HEK293 (cell line): ENCODE measurements at regions not wholly inside any gene's neighbourhood (a gene's known extent, or its start where the extent isn't known, plus 50 kb on each side); places are given as distances from the start of the nearest gene placed in this dataset.

Experiments
- CTCF ChIA-PET: fragments of 350-600 bp; formaldehyde crosslinking; extraction: SDS; loops from one replicate; lab custom pipeline; 2021; ENCODE audit warnings: antibody characterized with exemption; lab: Yijun Ruan, JAX
- POLR2A ChIA-PET: fragments of 300-600 bp; formaldehyde crosslinking; extraction: SDS; loops from one replicate; lab custom pipeline; 2020; ENCODE audit warnings: antibody characterized with exemption, inconsistent platforms; lab: Yijun Ruan, JAX
- H3K27ac ChIP-seq: fragments of 200-500 bp; sonication (Bioruptor generic); 2 replicates; pipeline ENCODE4 v1.5.1; 2014; ENCODE audit warnings: low read depth, low read length, control low read depth, inconsistent platforms; ENCODE audit errors: extremely low read depth
- H3K36me3 ChIP-seq, 2 experiments: fragments of 200-500 bp in 1 of 2; sonication (Bioruptor generic) in 1 of 2; 1 replicate in 1 of 2; 2 replicates in 1 of 2; pipeline ENCODE4 v1.5.1; 2014 to 2017; ENCODE audit warnings: inconsistent platforms in 2 of 2, low read length in 2 of 2; ENCODE audit not compliant: control insufficient read depth in 2 of 2, insufficient read depth in 1 of 2
- H3K4me1 ChIP-seq: fragments of 200-500 bp; sonication (Bioruptor generic); 2 replicates; pipeline ENCODE4 v1.5.1; 2014; ENCODE audit warnings: mild to moderate bottlenecking, low read length, inconsistent platforms; ENCODE audit not compliant: control insufficient read depth, insufficient read depth
- H3K4me3 ChIP-seq: 2 replicates; pipeline ENCODE4 v1.5.1; 2011; ENCODE audit warnings: low read depth, mild to moderate bottlenecking, control low read depth, low read length, moderate library complexity
- H3K9me3 ChIP-seq: fragments of 200-500 bp; sonication (Bioruptor generic); 2 replicates; pipeline ENCODE4 v1.5.1; 2014; ENCODE audit warnings: low read depth, low read length, inconsistent platforms; ENCODE audit not compliant: control insufficient read depth, insufficient read depth
- EGR2 ChIP-seq: fragments of 450-650 bp; formaldehyde crosslinking; IDR thresholded peaks from 2 replicates; pipeline ENCODE4 v1.5.1; 2016; ENCODE audit warnings: low read depth, missing biosample characterization, missing genetic modification characterization
- KLF1 ChIP-seq: fragments of 450-650 bp; formaldehyde crosslinking; IDR thresholded peaks from 2 replicates; pipeline ENCODE4 v1.5.1; 2016; ENCODE audit warnings: missing biosample characterization, missing genetic modification characterization
- KLF9 ChIP-seq: fragments of 450-650 bp; formaldehyde crosslinking; IDR thresholded peaks from 2 replicates; pipeline ENCODE4 v1.5.1; 2016; ENCODE audit warnings: missing biosample characterization, missing genetic modification characterization, low read depth
- OSR2 ChIP-seq: fragments of 450-650 bp; formaldehyde crosslinking; IDR thresholded peaks from 2 replicates; pipeline ENCODE4 v1.5.1; 2016; ENCODE audit warnings: missing biosample characterization, missing genetic modification characterization
- TRIM28 ChIP-seq: IDR thresholded peaks from 2 replicates; pipeline ENCODE4 v1.6.1; 2011; ENCODE audit warnings: low read length, control low read depth, borderline replicate concordance
- YY2 ChIP-seq: fragments of 450-650 bp; formaldehyde crosslinking; IDR thresholded peaks from 2 replicates; pipeline ENCODE4 v1.5.1; 2016; ENCODE audit warnings: missing biosample characterization, missing genetic modification characterization
- ZBTB10 ChIP-seq: fragments of 450-650 bp; formaldehyde crosslinking; IDR thresholded peaks from 2 replicates; pipeline ENCODE4 v1.5.1; 2016; ENCODE audit warnings: missing biosample characterization, missing genetic modification characterization
- ZNF155 ChIP-seq: fragments of 450-650 bp; formaldehyde crosslinking; IDR thresholded peaks from 2 replicates; pipeline ENCODE4 v1.5.1; 2016; ENCODE audit warnings: missing biosample characterization, missing genetic modification characterization
- ZNF16 ChIP-seq: fragments of 450-650 bp; formaldehyde crosslinking; IDR thresholded peaks from 2 replicates; pipeline ENCODE4 v1.5.1; 2016; ENCODE audit warnings: low read depth, missing biosample characterization, missing genetic modification characterization
- ZNF416 ChIP-seq: fragments of 450-650 bp; formaldehyde crosslinking; IDR thresholded peaks from 2 replicates; pipeline ENCODE4 v1.5.1; 2016; ENCODE audit warnings: missing biosample characterization, missing genetic modification characterization
- ZNF544 ChIP-seq: fragments of 450-650 bp; formaldehyde crosslinking; IDR thresholded peaks from 2 replicates; pipeline ENCODE4 v1.5.0; 2017; ENCODE audit warnings: missing biosample characterization, missing genetic modification characterization
- ZNF560 ChIP-seq: fragments of 450-650 bp; formaldehyde crosslinking; IDR thresholded peaks from 2 replicates; pipeline ENCODE4 v1.5.1; 2017; ENCODE audit warnings: missing biosample characterization, missing genetic modification characterization, borderline replicate concordance
- ZNF580 ChIP-seq: fragments of 450-650 bp; formaldehyde crosslinking; IDR thresholded peaks from 2 replicates; pipeline ENCODE4 v1.5.1; 2016; ENCODE audit warnings: missing biosample characterization, missing genetic modification characterization
- ZNF776 ChIP-seq: fragments of 450-650 bp; formaldehyde crosslinking; IDR thresholded peaks from 2 replicates; pipeline ENCODE4 v1.5.0; 2017; ENCODE audit warnings: missing biosample characterization, missing genetic modification characterization, borderline replicate concordance
- ZNF830 ChIP-seq: fragments of 450-650 bp; IDR thresholded peaks from 2 replicates; pipeline ENCODE4 v1.5.0; 2018; ENCODE audit warnings: missing biosample characterization, missing genetic modification characterization, low read depth, mild to moderate bottlenecking, moderate library complexity
- ZXDB ChIP-seq: fragments of 450-650 bp; formaldehyde crosslinking; IDR thresholded peaks from 2 replicates; pipeline ENCODE4 v1.5.1; 2016; ENCODE audit warnings: missing biosample characterization, missing genetic modification characterization
- TF ChIP-seq, protein P1 (sequence below): fragments of 450-650 bp; formaldehyde crosslinking; IDR thresholded peaks from 2 replicates; pipeline ENCODE4; 2016; ENCODE audit warnings: missing biosample characterization, missing genetic modification characterization
- TF ChIP-seq, protein P2 (sequence below): fragments of 450-650 bp; formaldehyde crosslinking; IDR thresholded peaks from 2 replicates; pipeline ENCODE4 v1.5.1; 2016; ENCODE audit warnings: missing biosample characterization, missing genetic modification characterization

GRCh38 chr18:60905699-60906098 lies 427.5 kb upstream of the CDH20 start:
- Histone ChIP-seq H3K9me3 (no peaks in the 10 kb centered on the region), H3K36me3 (no peaks in the 10 kb centered on the region), H3K4me3 (no peak overlapping the region), H3K4me1 (peaks cover 10% of the 10 kb centered on the region), H3K27ac (no peak overlapping the region)
- TF ChIP-seq KLF1 (tag by site-specific recombination): no peak
- no peak for TF ChIP-seq EGR2 (tag by site-specific recombination)
- no peak for TF ChIP-seq ZNF544 (tag by site-specific recombination)
- TF ChIP-seq KLF9: no peak
- ChIA-PET CTCF (no interaction called here), POLR2A (no interaction called here)

DNA sequence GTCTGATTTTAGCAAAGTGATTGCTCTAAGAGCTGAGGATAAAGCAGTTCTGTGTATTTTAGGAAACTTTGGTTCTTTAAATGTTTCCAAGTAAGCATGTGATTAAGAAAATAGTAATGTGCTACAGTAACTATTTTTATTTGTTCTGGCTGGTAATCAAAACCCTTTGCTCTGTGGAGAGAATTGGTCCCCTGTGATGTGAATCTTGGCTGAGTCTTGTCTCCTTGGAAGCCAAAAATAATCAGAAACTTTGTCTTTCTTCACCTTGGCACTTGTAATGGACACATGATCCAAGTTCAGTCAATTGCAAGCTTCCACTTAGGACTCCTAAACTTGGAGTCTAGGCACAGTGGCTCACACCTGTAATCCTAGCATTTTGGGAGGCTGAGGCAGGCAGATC lies 422.7 kb upstream of the CDH20 start:
- H3K9me3 ChIP-seq: no peaks in the 10 kb centered on the region
- H3K27ac ChIP-seq: no peak overlapping the region
- TF ChIP-seq ZNF416 (no peak), TRIM28 (no peak), OSR2 (no peak), ZBTB10 (no peak), ZNF830 (no peak), ZNF155 (no peak), YY2 (tag by site-specific recombination) (no peak), ZNF580 (no peak), ZNF560 (tag by site-specific recombination) (no peak)
- TF ChIP-seq, protein P1, sequence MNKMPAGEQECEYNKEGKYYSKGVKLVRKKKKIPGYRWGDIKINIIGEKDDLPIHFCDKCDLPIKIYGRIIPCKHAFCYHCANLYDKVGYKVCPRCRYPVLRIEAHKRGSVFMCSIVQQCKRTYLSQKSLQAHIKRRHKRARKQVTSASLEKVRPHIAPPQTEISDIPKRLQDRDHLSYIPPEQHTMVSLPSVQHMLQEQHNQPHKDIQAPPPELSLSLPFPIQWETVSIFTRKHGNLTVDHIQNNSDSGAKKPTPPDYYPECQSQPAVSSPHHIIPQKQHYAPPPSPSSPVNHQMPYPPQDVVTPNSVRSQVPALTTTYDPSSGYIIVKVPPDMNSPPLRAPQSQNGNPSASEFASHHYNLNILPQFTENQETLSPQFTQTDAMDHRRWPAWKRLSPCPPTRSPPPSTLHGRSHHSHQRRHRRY (tag by site-specific recombination): no peak
- TF ChIP-seq, protein P2, sequence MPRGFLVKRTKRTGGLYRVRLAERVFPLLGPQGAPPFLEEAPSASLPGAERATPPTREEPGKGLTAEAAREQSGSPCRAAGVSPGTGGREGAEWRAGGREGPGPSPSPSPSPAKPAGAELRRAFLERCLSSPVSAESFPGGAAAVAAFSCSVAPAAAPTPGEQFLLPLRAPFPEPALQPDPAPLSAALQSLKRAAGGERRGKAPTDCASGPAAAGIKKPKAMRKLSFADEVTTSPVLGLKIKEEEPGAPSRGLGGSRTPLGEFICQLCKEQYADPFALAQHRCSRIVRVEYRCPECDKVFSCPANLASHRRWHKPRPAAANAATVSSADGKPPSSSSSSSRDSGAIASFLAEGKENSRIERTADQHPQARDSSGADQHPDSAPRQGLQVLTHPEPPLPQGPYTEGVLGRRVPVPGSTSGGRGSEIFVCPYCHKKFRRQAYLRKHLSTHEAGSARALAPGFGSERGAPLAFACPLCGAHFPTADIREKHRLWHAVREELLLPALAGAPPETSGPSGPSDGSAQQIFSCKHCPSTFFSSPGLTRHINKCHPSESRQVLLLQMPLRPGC: no peak
- H3K4me1 ChIP-seq: peaks cover 5% of the 10 kb centered on the region
- no peak overlapping the region for H3K4me3 ChIP-seq
- CTCF ChIA-PET: no interaction called here
- no peaks in the 10 kb centered on the region for H3K36me3 ChIP-seq
- POLR2A ChIA-PET: no interaction called here

GRCh38 chr18:60911504-60911903 lies 421.7 kb upstream of the CDH20 start:
- POLR2A ChIA-PET: no interaction called here
- CTCF ChIA-PET: interaction anchor here (0.7 kb wide), 1 partner anchor 53 kb away, joined by 3 read pairs; no protein-coding TSS in a partner anchor

More at GRCh38 chr18:60911504-60911903, 421.7 kb upstream of the CDH20 start:
- H3K27ac ChIP-seq: no peak overlapping the region
- H3K4me1 ChIP-seq: peaks cover 2% of the 10 kb centered on the region; the same call in 1 of the 2 replicates
- no peak for TF ChIP-seq ZXDB (tag by site-specific recombination)
- no peak for TF ChIP-seq ZNF16 (tag by site-specific recombination)
- no peak for TF ChIP-seq ZNF776 (tag by site-specific recombination)
- no peaks in the 10 kb centered on the region for H3K9me3 ChIP-seq
- no peaks in the 10 kb centered on the region for H3K36me3 ChIP-seq
- H3K4me3 ChIP-seq: no peak overlapping the region
